ENCODE measurements at regions not wholly inside any gene's neighbourhood (a gene's known extent, or its start where the extent isn't known, plus 50 kb on each side); places are given as distances from the start of the nearest gene placed in this dataset.

DNA sequence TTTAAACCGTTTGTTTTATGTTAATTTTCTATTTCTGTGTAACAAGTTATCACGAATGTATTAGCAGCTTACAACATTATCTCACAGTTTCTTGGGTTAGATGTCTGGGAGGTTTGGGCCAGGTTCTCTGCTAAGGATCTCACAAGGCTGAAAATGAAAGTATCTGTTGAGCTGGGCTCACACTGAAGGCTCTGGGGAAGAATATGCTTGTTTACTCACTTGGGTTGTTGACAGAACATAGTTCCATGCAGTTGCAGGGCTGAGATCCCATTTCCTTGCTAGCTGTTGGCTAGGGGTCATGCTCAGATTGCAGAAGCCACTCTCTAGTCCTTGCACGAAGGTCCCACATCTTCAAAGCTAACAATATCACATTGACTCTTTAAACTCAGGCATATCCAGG lies 266.6 kb upstream of the GNAI1 start:
- Histone ChIP-seq H3K9me3 (no peaks in the 10 kb centered on the region), H3K27me3 (no peaks in the 10 kb centered on the region), H3K4me3 (no peak overlapping the region), H3K27ac (no peak overlapping the region), H3K4me1 (no peaks in the 10 kb centered on the region), H3K36me3 (no peaks in the 10 kb centered on the region)
- 33 to 34% methylated on average over 3 of the region's 3 CpGs for WGBS, 2 donors
- DNase-seq (no peak), FAIRE-seq (no peak), ATAC-seq (no peak)
- TF ChIP-seq CTCF (IDR thresholded peaks at IDR 0.05): no peak
- intact Hi-C loops (cut with DNase I): no loop called here

- FAIRE-seq: no peak
These were observed 272.0 kb upstream of the GNAI1 start for GRCh38 chr7:79862447-79863210.

GRCh38 chr7:79855172-79855571 lies 279.5 kb upstream of the GNAI1 start:
- ATAC-seq (no peak), DNase-seq (no peak), FAIRE-seq (no peak)
- Histone ChIP-seq H3K4me1 (no peaks in the 10 kb centered on the region), H3K4me3 (no peak overlapping the region), H3K9me3 (no peaks in the 10 kb centered on the region), H3K36me3 (no peaks in the 10 kb centered on the region), H3K27ac (no peak overlapping the region), H3K27me3 (no peaks in the 10 kb centered on the region)
- TF ChIP-seq CTCF (IDR thresholded peaks at IDR 0.05): no peak
- WGBS, 2 donors: 53 to 70% methylated on average over 1 of the region's 1 CpG
- intact Hi-C loops (cut with DNase I): no loop called here

More at GRCh38 chr7:79862447-79863210, 272.0 kb upstream of the GNAI1 start:
- Histone ChIP-seq H3K36me3 (no peaks in the 10 kb centered on the region), H3K27ac (no peak overlapping the region), H3K4me1 (no peaks in the 10 kb centered on the region), H3K4me3 (no peak overlapping the region), H3K27me3 (no peaks in the 10 kb centered on the region), H3K9me3 (no peaks in the 10 kb centered on the region)
- WGBS, 2 donors: 46 to 54% methylated on average over 5 of the region's 5 CpGs
- no peak for ATAC-seq
- DNase-seq: no peak
- intact Hi-C loops (cut with DNase I): no loop called here
- TF ChIP-seq CTCF (IDR thresholded peaks at IDR 0.05): no peak

GRCh38 chr7:79854621-79855020 lies 280.0 kb upstream of the GNAI1 start:
- WGBS, 2 donors: 66 to 79% methylated on average over 2 of the region's 2 CpGs
- Histone ChIP-seq H3K4me1 (no peaks in the 10 kb centered on the region), H3K27me3 (no peaks in the 10 kb centered on the region), H3K27ac (no peak overlapping the region), H3K4me3 (no peak overlapping the region), H3K9me3 (no peaks in the 10 kb centered on the region), H3K36me3 (no peaks in the 10 kb centered on the region)
- intact Hi-C loops (cut with DNase I): no loop called here
- no peak for ATAC-seq
- no peak for FAIRE-seq
- DNase-seq: no peak
- TF ChIP-seq CTCF (IDR thresholded peaks at IDR 0.05): no peak

GRCh38 chr7:79837915-79838314 lies 296.7 kb upstream of the GNAI1 start:
- Histone ChIP-seq H3K9me3 (no peaks in the 10 kb centered on the region), H3K36me3 (no peaks in the 10 kb centered on the region), H3K27me3 (no peaks in the 10 kb centered on the region), H3K4me1 (no peaks in the 10 kb centered on the region), H3K4me3 (no peak overlapping the region), H3K27ac (no peak overlapping the region)
- ATAC-seq (no peak), DNase-seq (no peak), FAIRE-seq (no peak)
- no peak for TF ChIP-seq CTCF (IDR thresholded peaks at IDR 0.05)
- intact Hi-C loops (cut with DNase I): no loop called here
- 52 to 75% methylated on average over 1 of the region's 1 CpG for WGBS, 2 donors

All from pancreas (tissue), 10 donors.